ENCODE measurements at regions not wholly inside any gene's neighbourhood (a gene's known extent, or its start where the extent isn't known, plus 50 kb on each side); places are given as distances from the start of the nearest gene placed in this dataset.

DNA sequence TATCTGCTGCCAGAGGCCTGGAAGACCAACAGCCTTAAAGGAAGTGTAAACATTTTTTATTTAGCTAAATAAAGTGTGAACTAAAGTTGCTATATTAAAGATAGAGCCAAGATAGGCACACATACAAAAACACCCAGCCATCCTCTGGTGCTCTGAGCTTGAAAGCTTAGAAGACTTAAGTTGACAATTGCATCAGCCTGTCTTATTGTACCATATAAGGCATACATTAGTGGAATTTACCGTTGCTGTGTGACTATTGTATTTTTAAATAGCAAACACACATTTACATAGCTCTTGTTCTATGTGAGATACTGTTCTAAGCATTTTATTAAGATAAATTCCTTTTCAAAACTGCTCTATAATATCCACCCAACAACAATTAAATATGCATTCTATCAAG is 736.6 kb upstream of the ZEB2 start:
- Mint-ChIP-seq H3K36me3 (ENCODE audit: low read depth) (no peaks in the 10 kb centered on the region), H3K9me3 (no peaks in the 10 kb centered on the region), H3K4me3 (no peak overlapping the region), H3K27ac (no peak overlapping the region), H3K4me1 (peaks cover 2% of the 10 kb centered on the region), H3K27me3 (peaks cover 5% of the 10 kb centered on the region)
- POLR2A ChIA-PET, result no interaction called here
- CTCF ChIA-PET, result interaction anchor here (0.6 kb wide), 1 partner anchor 1615 kb away, joined by 4 read pairs; no protein-coding TSS in a partner anchor
- no peak for DNase-seq

DNA sequence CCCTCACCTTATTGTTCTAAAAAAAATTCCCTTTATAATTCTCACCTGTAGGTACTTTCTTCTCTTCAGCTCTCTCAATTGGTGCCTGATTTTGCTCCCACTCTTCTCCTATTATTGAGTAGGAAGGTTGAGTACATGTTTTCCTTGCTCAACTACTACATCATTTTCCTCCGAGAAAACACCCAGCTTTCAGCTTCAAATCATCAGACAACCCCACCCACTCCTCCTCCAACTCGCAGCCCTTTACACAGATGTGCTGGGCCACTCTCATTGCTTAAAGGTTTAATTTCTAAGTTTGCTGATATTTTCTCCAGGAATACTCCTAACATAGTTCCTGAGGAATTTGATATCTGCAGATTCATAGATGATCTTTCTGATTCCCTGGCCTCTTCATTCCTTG is 734.4 kb upstream of the ZEB2 start:
- H3K4me3 Mint-ChIP-seq, result no peak overlapping the region
- no peaks in the 10 kb centered on the region for H3K36me3 Mint-ChIP-seq (ENCODE audit: low read depth)
- no peaks in the 10 kb centered on the region for H3K9me3 Mint-ChIP-seq
- DNase-seq, result no peak
- ChIA-PET POLR2A (no interaction called here), CTCF (no interaction called here)
- H3K27ac Mint-ChIP-seq, result no peak overlapping the region
- H3K27me3 Mint-ChIP-seq, result peaks cover 5% of the 10 kb centered on the region
- H3K4me1 Mint-ChIP-seq, result peaks cover 2% of the 10 kb centered on the region

GRCh38 chr2:145253492-145253891 is 733.6 kb upstream of the ZEB2 start:
- H3K36me3 Mint-ChIP-seq (ENCODE audit: low read depth), result no peaks in the 10 kb centered on the region
- ChIA-PET POLR2A (no interaction called here), CTCF (no interaction called here)
- H3K4me1 Mint-ChIP-seq, result no peaks in the 10 kb centered on the region
- no peak overlapping the region for H3K4me3 Mint-ChIP-seq
- H3K27me3 Mint-ChIP-seq, result no peaks in the 10 kb centered on the region
- H3K27ac Mint-ChIP-seq, result no peak overlapping the region
- H3K9me3 Mint-ChIP-seq, result no peaks in the 10 kb centered on the region
- no peak for DNase-seq

DNA sequence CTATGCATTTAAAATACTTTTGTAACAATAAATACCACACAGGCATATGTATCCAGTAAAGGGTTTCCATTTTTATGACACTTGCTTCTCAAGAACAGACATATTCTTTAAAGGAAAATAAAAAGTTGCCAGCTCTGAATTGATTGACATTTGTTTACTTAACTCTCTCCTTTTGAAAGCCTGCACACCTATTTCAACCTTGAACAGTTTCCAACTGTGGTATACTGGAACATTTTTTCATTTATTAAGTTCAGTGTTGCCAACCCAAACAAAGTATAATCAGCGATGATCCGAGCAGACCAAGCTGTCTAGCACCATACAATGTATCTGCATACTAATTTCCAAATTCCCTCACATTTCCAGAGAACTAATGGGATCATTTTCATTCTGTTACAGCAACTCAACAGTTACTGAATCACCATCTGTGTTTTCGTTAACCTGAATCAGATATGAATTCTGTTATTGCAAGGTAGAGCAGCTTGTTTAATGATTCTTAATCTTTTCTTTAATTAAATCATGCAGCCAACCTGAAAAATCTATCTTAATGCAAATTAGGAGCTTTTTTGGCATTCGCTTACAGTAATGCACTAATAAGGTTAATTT is 725.5 kb upstream of the ZEB2 start:
- Mint-ChIP-seq H3K36me3 (ENCODE audit: low read depth) (no peaks in the 10 kb centered on the region), H3K4me3 (no peak overlapping the region), H3K27ac (no peak overlapping the region), H3K4me1 (no peaks in the 10 kb centered on the region), H3K27me3 (no peaks in the 10 kb centered on the region), H3K9me3 (no peaks in the 10 kb centered on the region)
- no peak for DNase-seq
- ChIA-PET CTCF (no interaction called here), POLR2A (no interaction called here)

GRCh38 chr2:145235312-145235711 is 715.4 kb upstream of the ZEB2 start:
- Mint-ChIP-seq H3K4me1 (no peaks in the 10 kb centered on the region), H3K27me3 (no peaks in the 10 kb centered on the region), H3K36me3 (ENCODE audit: low read depth) (no peaks in the 10 kb centered on the region), H3K4me3 (no peak overlapping the region), H3K27ac (no peak overlapping the region), H3K9me3 (no peaks in the 10 kb centered on the region)
- ChIA-PET POLR2A (no interaction called here), CTCF (no interaction called here)
- DNase-seq, result no peak

GRCh38 chr2:145230546-145230945 is 710.6 kb upstream of the ZEB2 start:
- no peaks in the 10 kb centered on the region for H3K9me3 Mint-ChIP-seq
- no peak overlapping the region for H3K4me3 Mint-ChIP-seq
- no peaks in the 10 kb centered on the region for H3K4me1 Mint-ChIP-seq
- ChIA-PET CTCF (no interaction called here), POLR2A (no interaction called here)
- no peak overlapping the region for H3K27ac Mint-ChIP-seq
- no peak for DNase-seq
- no peaks in the 10 kb centered on the region for H3K27me3 Mint-ChIP-seq
- no peaks in the 10 kb centered on the region for H3K36me3 Mint-ChIP-seq (ENCODE audit: low read depth)

GRCh38 chr2:145228506-145228905 is 708.6 kb upstream of the ZEB2 start:
- Mint-ChIP-seq H3K27me3 (no peaks in the 10 kb centered on the region), H3K36me3 (ENCODE audit: low read depth) (no peaks in the 10 kb centered on the region), H3K4me1 (no peaks in the 10 kb centered on the region), H3K9me3 (no peaks in the 10 kb centered on the region), H3K27ac (no peak overlapping the region), H3K4me3 (no peak overlapping the region)
- DNase-seq, result no peak
- ChIA-PET CTCF (no interaction called here), POLR2A (no interaction called here)

DNA sequence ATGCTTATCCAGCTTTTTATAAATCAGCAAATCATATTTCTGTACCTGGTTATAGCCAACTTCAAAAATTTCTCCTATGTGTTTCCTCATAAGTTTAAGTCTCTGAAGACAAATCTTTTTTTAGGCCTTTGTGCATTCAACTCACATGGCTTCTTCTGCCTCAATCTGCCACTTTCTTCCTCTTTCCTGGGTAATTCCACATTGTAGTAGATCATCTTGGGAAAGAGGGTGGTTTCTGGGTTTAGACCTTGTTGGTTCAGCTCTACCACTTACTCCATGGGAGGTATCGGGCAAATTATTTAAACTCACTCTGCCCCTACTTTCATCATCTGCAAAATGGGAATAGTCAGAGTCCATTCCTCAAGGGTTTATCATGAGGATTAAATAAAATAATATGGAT is 707.0 kb upstream of the ZEB2 start:
- Mint-ChIP-seq H3K4me1 (no peaks in the 10 kb centered on the region), H3K36me3 (ENCODE audit: low read depth) (no peaks in the 10 kb centered on the region), H3K27ac (no peak overlapping the region), H3K4me3 (no peak overlapping the region), H3K27me3 (no peaks in the 10 kb centered on the region), H3K9me3 (no peaks in the 10 kb centered on the region)
- no peak for DNase-seq
- ChIA-PET POLR2A (no interaction called here), CTCF (no interaction called here)

- Mint-ChIP-seq H3K4me3 (no peak overlapping the region), H3K4me1 (no peaks in the 10 kb centered on the region), H3K27ac (no peak overlapping the region), H3K27me3 (no peaks in the 10 kb centered on the region), H3K36me3 (ENCODE audit: low read depth) (no peaks in the 10 kb centered on the region), H3K9me3 (no peaks in the 10 kb centered on the region)
- DNase-seq, result no peak
- CTCF ChIA-PET, result no interaction called here
- POLR2A ChIA-PET, result no interaction called here
These were observed 701.6 kb upstream of the ZEB2 start for GRCh38 chr2:145221516-145221915.

GRCh38 chr2:145221032-145221431 is 701.1 kb upstream of the ZEB2 start:
- no peak for DNase-seq
- H3K4me1 Mint-ChIP-seq, result no peaks in the 10 kb centered on the region
- H3K27ac Mint-ChIP-seq, result no peak overlapping the region
- H3K36me3 Mint-ChIP-seq (ENCODE audit: low read depth), result no peaks in the 10 kb centered on the region
- no peak overlapping the region for H3K4me3 Mint-ChIP-seq
- H3K27me3 Mint-ChIP-seq, result no peaks in the 10 kb centered on the region
- ChIA-PET POLR2A (no interaction called here), CTCF (no interaction called here)
- no peaks in the 10 kb centered on the region for H3K9me3 Mint-ChIP-seq

DNA sequence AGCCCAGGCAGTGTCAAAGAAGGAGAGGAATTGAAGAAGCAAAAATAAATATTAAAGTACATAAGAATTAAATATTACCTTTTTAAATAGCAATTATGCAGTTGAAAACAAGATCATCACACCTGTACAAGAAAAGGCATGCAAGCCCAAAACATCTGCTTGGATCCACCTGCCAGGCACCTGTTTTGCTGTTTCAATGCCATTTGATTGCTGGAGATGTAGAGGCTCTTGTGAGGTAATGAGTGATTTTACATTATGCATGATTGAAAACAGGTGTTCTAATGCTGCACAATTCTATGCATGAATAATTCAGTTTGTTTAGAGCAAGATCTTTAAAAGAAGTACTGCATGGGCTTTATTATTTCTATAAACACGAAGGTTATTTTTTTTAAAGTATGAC is 700.6 kb upstream of the ZEB2 start:
- no peak for DNase-seq
- Mint-ChIP-seq H3K27ac (no peak overlapping the region), H3K4me1 (no peaks in the 10 kb centered on the region), H3K36me3 (ENCODE audit: low read depth) (no peaks in the 10 kb centered on the region), H3K9me3 (no peaks in the 10 kb centered on the region), H3K4me3 (no peak overlapping the region), H3K27me3 (no peaks in the 10 kb centered on the region)
- CTCF ChIA-PET, result no interaction called here
- POLR2A ChIA-PET, result no interaction called here

DNA sequence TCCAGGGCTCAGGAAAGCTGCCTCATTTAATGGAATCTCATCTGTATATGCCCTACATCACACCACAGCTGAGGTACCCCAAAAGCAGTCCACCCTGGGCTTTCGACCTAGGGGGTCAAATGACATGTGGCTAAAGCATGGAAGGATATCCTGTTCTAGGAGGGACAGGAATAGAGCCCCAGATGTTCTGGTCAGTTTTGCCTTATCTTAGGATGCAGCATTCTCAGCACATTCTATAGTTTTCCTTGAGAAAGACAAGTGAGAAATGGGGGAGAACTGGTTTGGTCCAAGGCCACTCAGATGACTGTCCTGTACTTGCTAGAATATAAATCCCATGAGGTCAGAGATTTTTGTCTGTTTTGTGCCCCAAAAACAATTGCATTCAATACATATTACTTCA is 688.0 kb upstream of the ZEB2 start:
- Mint-ChIP-seq H3K9me3 (peaks cover 3% of the 10 kb centered on the region), H3K27ac (no peak overlapping the region), H3K4me1 (no peaks in the 10 kb centered on the region), H3K36me3 (ENCODE audit: low read depth) (no peaks in the 10 kb centered on the region), H3K27me3 (no peaks in the 10 kb centered on the region), H3K4me3 (no peak overlapping the region)
- ChIA-PET CTCF (no interaction called here), POLR2A (no interaction called here)
- DNase-seq, result no peak

- Mint-ChIP-seq H3K27me3 (no peaks in the 10 kb centered on the region), H3K4me1 (no peaks in the 10 kb centered on the region), H3K27ac (no peak overlapping the region), H3K36me3 (ENCODE audit: low read depth) (no peaks in the 10 kb centered on the region), H3K4me3 (no peak overlapping the region), H3K9me3 (peaks cover 3% of the 10 kb centered on the region)
- POLR2A ChIA-PET, result no interaction called here
- DNase-seq, result no peak
- CTCF ChIA-PET, result no interaction called here
These were observed 686.8 kb upstream of the ZEB2 start for GRCh38 chr2:145206496-145207281.

DNA sequence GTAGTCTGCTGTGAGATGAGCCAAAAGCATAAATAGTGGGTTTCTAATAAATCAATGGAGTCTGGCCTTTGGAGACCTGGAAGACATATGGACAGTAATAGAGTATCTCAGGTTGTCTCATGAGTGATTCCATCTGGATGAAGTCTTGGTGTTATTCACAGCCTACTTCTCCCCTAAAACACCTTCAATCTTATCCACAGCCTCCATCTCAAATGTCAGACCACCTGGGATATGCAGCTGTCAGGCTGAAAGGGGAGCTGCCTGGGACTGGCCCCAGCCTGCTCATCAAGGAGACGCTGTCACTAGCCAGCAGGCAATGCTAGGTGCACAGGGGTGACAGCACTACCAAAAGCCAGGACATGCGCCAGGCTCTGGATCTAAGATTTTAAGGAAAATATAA is 684.0 kb upstream of the ZEB2 start:
- CTCF ChIA-PET, result no interaction called here
- no peak overlapping the region for H3K4me3 Mint-ChIP-seq

More for the DNA sequence above, 684.0 kb upstream of the ZEB2 start:
- no peaks in the 10 kb centered on the region for H3K27me3 Mint-ChIP-seq
- POLR2A ChIA-PET, result no interaction called here
- H3K27ac Mint-ChIP-seq, result no peak overlapping the region
- no peaks in the 10 kb centered on the region for H3K9me3 Mint-ChIP-seq
- DNase-seq, result no peak
- no peaks in the 10 kb centered on the region for H3K4me1 Mint-ChIP-seq
- no peaks in the 10 kb centered on the region for H3K36me3 Mint-ChIP-seq (ENCODE audit: low read depth)
